Left ventricle myocardium inferior (tissue), 1 donor: ENCODE measurements at regions not wholly inside any gene's neighbourhood (a gene's known extent, or its start where the extent isn't known, plus 50 kb on each side); places are given as distances from the start of the nearest gene placed in this dataset.

Experiments used
- DNase-seq: peaks from one replicate; pipeline ENCODE4 v3.0.0-alpha.2; 2020
- H3K27ac ChIP-seq: fragments of 200-600 bp; replicated peaks from 2 replicates; pipeline ENCODE4 v1.8.0; 2021
- H3K27me3 ChIP-seq: fragments of 200-600 bp; 2 replicates; pipeline ENCODE4 v1.8.0; 2021; ENCODE audit warnings: low read depth
- H3K36me3 ChIP-seq: fragments of 200-600 bp; 2 replicates; pipeline ENCODE4 v1.8.0; 2021
- H3K4me1 ChIP-seq: fragments of 200-600 bp; 2 replicates; pipeline ENCODE4 v1.8.0; 2021
- H3K4me3 ChIP-seq: fragments of 200-600 bp; 2 replicates; pipeline ENCODE4 v1.8.0; 2021; ENCODE audit warnings: mild to moderate bottlenecking, moderate library complexity
- H3K9me3 ChIP-seq: fragments of 200-600 bp; replicated peaks from 2 replicates; pipeline ENCODE4 v1.8.0; 2021
- intact Hi-C: fragments of 100-400 bp; cut with micrococcal nuclease; formaldehyde crosslinking; loops from one replicate; pipeline ENCODE4 v1.11.0; 2022
- TF ChIP-seq, protein P1 (sequence below): fragments of 200-600 bp; IDR thresholded peaks from 2 replicates; pipeline ENCODE4 v1.8.0; 2021; ENCODE audit warnings: antibody characterized with exemption, mild to moderate bottlenecking, borderline replicate concordance
- donor health status: DM: no; HTN: yes; CAD: no; lungs with severe emphysema.

DNA sequence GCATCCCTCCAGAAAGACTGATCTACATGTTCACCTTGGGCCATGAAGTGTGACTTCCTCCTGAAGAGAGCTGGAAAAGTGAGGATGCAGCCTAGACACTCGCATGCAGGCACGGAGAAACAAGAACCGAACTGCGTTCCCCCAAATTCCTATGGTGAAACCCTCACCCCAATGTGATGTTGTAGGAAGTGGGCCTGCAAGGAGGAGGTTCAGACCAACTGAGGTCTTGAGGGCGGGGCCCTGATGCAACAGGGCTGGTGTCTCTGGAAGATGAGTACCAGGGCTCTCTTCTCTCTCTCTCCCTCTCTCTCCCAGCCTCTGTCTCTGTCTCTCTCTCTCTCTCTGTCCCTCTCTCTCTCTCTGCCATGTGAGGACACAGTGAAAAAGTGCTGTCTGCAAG lies 501.1 kb downstream of the BRD1 start:
- DNase-seq = no peak
- Histone ChIP-seq H3K9me3 (peaks cover 31% of the 10 kb centered on the region), H3K27ac (no peak overlapping the region), H3K4me3 (no peak overlapping the region), H3K27me3 (peaks cover 92% of the 10 kb centered on the region), H3K36me3 (no peaks in the 10 kb centered on the region), H3K4me1 (no peaks in the 10 kb centered on the region)
- intact Hi-C loops = no loop called here
- TF ChIP-seq, protein P1, sequence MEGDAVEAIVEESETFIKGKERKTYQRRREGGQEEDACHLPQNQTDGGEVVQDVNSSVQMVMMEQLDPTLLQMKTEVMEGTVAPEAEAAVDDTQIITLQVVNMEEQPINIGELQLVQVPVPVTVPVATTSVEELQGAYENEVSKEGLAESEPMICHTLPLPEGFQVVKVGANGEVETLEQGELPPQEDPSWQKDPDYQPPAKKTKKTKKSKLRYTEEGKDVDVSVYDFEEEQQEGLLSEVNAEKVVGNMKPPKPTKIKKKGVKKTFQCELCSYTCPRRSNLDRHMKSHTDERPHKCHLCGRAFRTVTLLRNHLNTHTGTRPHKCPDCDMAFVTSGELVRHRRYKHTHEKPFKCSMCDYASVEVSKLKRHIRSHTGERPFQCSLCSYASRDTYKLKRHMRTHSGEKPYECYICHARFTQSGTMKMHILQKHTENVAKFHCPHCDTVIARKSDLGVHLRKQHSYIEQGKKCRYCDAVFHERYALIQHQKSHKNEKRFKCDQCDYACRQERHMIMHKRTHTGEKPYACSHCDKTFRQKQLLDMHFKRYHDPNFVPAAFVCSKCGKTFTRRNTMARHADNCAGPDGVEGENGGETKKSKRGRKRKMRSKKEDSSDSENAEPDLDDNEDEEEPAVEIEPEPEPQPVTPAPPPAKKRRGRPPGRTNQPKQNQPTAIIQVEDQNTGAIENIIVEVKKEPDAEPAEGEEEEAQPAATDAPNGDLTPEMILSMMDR = no peak

DNA sequence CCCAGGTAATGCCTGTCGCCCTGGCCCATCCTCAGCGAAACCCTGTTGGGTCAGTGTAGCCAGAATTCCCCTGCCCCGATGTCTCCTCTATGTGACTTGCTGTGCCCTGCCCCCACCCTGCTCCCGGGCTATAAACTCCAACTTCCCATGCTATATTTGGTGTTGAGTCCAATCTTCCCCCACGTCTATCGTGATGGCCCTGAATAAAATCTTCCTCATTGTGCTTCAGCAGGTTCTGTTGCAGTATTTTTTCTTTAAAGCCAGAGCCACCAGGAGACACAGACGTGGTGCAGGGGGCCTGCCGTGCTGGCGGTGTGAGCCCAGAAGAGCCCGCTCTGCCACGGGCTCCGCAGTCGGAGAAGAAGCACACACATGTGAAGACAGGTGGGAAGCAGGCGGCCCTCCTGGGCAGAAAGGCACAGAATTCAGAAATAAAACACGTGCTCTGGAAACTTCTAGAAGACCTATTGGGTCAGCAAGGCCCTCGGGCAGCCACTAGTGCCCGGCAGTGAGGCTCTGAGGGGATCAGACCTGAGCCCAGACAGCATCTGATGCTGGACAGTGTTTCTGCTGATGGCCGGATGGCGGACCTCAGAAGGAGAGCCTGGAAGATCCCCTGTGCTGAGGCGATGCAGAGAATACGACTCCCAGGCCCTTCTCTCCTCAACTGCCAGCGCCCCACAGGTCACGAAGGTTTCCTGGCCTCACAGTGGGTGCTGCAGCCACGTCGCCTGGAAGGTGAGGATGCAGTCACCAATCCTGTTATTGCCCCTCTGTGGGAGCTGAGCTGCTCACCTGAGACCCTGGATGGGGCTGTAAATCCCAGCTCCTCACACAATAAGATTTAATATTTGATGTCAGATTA lies 501.9 kb downstream of the BRD1 start:
- no peaks in the 10 kb centered on the region for H3K4me1 ChIP-seq
- intact Hi-C loops = no loop called here
- DNase-seq = no peak
- H3K27me3 ChIP-seq = peaks cover 92% of the 10 kb centered on the region
- H3K27ac ChIP-seq = no peak overlapping the region
- TF ChIP-seq, protein P1 = no peak
- H3K36me3 ChIP-seq = no peaks in the 10 kb centered on the region
- H3K9me3 ChIP-seq = peaks cover 31% of the 10 kb centered on the region
- H3K4me3 ChIP-seq = no peak overlapping the region

DNA sequence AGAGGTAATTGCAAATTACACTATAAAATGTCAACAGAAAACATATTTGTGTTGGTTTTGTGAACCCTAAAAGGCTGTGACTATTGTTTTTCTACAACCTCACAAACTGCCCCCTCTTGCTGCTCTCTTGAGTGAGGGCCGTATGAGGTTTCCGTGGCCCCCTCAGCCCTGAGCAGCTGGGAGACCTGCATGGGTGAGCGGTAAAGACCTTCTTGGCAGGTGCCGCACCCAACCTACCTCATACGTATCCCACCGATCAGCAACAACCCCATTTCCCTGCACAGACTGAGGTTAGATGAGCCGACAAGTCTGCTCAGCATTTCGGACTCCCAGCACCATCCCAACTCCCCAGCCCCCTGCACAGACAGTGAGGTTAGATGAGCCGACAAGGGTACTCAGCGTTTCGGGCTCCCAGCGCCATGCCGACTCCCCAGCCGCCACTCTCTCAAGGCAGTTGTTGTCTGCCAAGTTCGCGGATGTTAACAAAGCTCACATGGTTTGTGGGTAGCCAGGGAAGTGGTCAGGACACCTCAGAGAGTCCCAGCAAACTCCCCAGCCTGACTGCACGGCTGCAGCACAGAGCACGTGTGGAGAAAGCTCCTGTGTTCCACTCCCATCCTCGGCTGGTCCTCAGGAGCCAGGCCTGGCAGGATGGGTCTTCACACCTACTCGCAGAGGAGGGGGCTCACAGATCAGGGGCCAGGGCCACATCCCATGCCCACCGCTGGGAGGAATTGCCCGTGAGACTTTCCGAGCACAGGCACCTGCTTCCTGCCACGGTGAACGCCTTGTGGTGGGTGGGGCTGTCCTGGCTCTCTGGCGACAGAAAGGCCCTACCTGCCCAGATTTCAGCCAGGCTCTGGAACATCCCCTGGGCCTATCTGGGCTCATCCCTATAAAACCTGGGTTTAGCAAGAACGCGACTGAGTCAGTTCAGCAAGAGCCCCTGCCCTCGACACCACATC lies 502.9 kb downstream of the BRD1 start:
- H3K4me1 ChIP-seq = no peaks in the 10 kb centered on the region
- H3K9me3 ChIP-seq = peaks cover 31% of the 10 kb centered on the region
- intact Hi-C loops = no loop called here
- H3K27ac ChIP-seq = no peak overlapping the region
- H3K4me3 ChIP-seq = no peak overlapping the region
- TF ChIP-seq, protein P1 = no peak
- peaks cover 94% of the 10 kb centered on the region for H3K27me3 ChIP-seq
- no peak for DNase-seq
- H3K36me3 ChIP-seq = no peaks in the 10 kb centered on the region

DNA sequence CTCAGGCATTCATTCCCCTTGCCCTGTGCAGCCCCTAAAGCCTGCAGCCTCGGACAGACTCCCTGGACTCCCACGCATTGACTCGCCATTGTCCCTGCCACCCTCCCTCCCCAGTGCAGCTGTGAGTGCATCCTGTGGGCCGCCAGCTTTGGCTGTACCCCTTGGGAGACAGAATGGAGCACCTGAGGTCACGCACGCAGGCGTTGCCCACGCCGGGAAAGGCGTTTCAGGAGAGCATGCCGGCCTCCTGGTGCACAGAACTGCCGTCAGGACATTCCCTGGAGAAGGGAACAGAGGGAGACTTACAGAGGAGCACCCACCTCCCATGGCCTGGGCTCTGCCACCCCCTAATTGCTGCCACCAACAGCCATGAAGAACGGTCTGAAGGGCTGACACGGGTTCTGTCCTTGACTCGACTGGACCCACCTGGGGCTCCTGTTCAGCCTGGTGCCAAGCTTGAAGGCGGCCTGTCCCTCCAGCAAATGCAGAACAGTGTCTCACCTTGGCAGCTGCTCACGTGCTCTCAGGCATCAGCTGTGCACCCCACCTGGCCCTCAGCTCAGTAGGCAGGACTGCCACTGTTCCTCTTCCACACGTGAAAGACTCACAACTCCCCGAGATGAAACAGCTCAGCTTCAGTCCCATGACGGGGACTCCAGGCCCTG lies 503.8 kb downstream of the BRD1 start:
- TF ChIP-seq, protein P1 = no peak
- no peak for DNase-seq
- Histone ChIP-seq H3K27ac (no peak overlapping the region), H3K9me3 (peaks cover 31% of the 10 kb centered on the region), H3K4me3 (no peak overlapping the region), H3K27me3 (peaks cover 94% of the 10 kb centered on the region), H3K4me1 (no peaks in the 10 kb centered on the region), H3K36me3 (no peaks in the 10 kb centered on the region)
- intact Hi-C loops = no loop called here
